ENCODE measurements at regions not wholly inside any gene's neighbourhood (a gene's known extent, or its start where the extent isn't known, plus 50 kb on each side); places are given as distances from the start of the nearest gene placed in this dataset.

DNA sequence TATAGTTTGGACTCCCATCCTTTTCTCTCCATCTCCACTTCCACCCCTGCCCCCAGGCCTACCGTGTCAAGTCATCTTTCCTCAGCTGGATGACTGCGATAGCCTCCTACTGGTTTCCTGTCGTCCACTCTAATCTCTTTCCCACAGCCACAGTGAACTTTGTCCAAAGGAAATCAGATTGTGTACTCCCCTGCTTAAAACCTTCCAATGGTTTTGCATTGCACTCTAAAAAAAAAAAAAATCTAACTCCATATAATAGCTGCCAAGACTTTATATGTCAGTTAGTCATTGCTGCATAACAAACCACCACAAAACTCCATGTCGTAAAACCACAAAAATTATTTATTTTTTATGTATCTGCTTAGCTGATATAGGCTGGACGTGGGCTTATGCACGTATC, 160.2 kb upstream of the CCDC68 start:
- DNase-seq, result no peak

DNA sequence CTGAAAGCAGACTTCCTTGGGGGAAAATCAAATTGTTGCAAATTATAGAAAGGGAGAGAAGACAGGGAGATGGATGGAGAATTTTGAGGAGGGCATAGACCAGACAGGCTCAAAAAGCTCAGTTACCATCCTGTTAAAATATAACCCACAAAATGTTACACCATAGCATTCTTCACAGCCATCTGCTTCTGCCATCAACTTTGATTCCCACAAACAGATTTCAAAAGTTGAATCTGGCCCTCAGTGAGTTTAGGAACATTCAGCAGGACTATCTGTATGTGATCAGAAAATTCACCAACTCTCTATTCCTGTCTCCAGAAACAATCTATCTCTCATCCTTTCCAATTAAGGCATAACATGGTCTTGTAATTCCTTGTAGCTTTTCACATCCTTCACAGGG, 159.8 kb upstream of the CCDC68 start:
- no peak for DNase-seq

DNA sequence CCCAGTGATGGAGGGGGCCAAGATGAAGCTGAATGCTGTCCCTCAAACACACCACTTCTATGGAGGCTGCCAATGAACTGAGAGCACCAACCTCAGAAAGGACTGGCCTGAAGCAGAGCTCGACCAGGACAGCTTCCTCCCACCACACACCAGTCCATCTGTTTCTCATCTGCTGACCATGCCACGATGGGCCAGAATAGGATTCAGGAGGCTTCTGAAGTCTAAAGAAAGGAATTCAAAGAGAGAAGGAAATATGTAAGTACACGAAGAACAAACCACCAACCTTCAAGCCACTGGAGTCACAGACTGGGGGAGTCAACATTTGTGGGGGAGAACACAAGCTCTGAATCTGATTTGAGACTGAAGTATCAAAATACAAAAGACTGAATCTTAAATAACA, 157.6 kb upstream of the CCDC68 start:
- DNase-seq, result no peak

DNA sequence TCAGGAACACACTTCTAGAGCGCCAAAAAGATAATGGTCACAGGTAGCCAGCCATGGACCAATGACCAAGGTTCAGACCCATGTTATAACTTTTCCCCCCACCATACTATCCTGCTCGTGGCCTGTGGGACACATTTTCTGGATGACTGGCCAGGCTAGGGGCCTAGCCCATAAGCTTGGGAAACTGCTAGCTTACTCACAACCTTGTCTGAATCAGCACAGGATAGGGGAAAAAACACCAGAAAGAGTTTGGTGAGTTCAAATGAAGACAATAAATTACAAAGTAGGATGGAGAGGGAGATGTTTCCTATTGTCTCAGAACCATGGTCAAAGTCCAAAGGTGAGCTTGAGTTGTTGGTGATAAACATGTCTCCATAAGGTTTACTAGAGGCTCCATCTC, 156.3 kb upstream of the CCDC68 start:
- DNase-seq, result no peak

DNA sequence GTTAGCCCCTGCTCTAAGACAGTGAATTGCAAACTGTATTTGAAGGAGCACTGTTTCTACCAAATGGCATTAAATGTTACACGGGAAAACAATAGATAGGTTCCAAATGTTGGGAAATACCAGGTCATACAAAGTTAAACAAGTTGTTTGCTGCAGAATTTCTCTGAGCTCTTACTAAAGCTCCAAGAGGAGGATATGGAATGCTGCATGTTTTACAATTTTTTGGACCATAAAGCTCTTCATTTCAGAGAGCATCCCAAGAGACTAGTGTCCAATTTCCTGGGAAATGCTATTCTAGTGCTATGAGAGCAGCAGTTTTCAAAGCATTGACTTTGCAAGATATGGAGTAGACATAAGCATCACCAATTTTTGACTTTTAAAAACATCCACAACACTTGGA, 155.6 kb upstream of the CCDC68 start:
- DNase-seq, result no peak

DNA sequence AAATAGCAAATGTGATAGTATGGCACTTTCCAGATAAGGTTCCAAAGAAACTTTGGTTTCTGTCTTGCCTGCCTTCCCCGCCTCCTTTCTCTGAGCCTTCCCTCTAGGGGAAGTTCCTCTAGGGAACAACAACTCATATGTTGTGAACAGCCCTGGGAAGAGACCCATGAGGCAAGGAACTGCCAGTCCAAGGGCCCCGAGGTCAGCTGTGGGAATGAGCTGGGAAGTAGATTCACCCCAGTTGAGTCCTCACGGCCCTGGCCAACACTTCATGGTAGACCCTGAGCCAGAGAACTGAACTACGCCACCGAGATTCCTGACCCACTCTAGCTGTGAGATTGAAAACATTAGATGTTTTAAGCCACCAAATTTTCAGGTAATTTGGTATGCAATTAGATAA, 154.5 kb upstream of the CCDC68 start:
- DNase-seq, result no peak

DNA sequence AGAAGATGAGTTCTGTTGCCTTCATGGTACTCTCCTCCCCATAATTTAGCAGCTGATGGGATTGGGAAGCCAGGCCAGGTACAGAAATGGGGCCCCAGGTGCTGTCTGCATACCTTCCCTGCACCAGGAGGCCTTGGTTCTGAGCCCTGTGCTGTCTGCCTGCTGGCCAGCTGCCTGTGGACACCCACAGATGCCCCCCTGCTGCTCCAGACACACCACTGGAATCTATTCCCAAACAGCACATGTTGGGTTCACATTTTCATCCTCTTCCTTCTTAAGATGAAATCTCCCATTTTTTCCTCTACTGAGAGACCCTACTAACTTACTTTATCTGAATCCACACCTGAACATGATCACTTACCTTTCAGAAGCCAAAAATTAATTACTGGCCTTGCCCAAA, 152.0 kb upstream of the CCDC68 start:
- no peak for DNase-seq

DNA sequence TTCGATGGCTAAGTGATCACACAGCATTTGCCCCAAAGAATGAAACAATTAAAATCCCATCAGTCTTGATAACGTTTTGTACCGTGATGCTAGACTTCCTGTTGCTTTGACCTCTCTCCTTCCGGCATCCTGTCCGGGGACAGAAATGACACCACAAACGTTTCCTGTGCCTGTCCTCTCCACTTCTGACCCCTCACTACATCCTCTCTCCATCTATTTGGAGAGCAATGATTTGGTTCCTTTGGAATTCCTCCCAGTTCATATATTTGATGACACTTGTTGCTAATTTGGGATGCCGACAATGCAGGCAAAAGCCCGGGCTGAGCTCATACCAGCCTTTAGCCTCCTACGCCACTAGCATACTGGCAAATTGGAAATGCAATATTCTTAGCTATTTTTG, 151.2 kb upstream of the CCDC68 start:
- DNase-seq, result no peak

DNA sequence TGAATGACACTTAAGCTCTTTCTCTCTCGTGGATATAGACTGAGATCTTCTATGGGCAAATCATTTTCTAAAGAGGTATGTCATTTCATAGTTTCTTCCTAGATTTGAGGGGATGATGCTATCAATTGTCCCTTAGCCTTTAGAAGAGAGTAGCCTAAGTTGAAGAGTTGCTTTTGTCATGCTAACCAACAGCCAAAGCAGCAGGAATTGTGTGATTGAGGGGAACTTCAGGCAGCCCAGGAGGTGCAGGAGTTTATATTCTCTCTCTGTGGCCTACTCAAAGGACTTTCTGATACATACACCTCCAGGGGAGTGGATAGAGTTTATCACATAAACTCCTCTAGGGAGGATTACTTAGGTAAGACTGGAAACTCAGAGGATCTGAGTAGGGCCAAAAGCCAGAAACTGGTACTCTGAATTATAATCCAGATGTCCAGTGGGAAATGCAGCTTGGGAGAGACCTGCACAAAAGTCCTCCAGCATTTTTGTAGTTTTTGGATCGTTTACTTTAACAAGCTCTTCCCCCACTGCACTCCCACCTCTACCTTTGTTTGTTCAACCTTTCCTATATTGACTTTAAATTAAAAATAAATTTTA, 150.7 kb upstream of the CCDC68 start:
- no peak for DNase-seq

DNA sequence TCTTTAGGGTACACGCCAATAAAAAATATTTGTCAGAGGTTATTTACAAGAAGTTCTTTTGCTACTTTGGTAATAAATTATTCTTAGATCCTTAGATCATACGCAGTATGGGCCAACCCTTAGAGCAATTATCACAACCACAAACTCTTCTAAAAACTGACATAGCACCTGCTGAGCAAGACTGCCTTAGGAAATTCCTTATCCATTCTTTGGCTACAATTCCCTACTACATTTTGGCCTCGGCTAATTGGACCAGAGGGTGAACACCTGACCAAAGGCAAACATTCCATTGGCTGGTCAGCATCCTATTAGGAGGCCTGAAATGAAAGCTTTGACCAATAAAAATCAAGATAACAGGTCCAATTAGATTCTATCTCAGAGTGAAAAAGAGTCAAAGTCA, 147.6 kb upstream of the CCDC68 start:
- DNase-seq, result no peak

DNA sequence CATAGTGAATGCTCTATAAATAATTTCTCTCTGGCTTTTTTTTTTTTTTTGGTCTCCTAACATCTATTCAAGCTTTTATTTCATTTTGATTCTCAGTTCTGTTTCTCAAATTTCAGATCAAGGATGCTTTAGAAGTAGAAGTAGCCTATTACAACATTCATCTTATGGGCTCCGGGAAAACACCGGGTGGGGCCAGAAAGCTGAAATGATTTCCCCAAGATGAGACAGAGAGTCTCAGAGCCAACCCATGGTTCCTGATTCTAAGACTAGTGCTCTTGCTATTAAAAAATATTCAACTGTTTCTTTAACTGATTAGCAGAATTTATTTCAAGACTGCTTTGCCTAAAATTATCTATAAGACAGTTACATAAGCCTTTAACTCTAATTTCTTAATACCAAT, 147.2 kb upstream of the CCDC68 start:
- no peak for DNase-seq

DNA sequence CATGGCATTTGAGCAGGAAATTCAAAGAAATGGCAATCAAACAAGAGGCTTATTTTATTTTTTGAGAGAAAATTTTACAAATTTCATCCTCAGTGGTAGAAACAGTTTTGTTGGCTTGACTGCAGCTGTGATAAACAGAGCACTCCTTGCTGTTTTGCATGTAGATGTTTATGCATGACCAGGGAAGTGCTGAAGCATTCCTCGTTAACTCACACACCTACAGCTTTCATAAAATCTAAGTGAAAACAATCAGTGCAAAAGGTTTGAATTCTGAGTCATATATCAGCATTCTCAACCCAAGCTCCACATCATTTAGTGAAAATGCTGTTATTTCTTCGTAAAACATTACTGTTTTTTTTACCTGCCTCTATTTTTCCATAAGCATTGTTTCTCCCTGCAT, 146.6 kb upstream of the CCDC68 start:
- DNase-seq, result no peak

DNA sequence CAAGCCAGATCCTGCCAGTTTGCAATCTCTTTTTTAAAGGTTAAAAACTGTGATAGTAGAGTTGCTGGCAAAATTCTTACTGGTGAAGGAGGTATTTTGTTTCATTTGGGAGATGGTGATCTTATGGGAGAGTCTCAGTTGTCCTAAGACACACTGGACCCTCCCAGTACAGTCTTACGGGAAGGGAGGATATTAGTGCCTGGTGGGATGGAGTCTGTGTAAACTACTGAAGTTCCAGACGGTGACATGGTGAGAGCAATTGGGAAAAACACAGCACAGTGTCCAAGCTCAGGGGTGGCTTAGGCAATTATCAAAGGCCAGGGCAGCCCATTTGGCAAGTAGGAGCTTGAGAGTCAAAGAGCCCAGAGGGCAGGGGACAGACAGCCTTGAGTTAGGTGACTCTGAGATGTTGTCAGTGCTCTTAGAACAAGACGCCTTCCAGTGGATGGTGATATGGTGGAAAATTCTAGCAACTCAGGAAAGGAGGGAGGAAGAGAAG, 143.7 kb upstream of the CCDC68 start:
- DNase-seq, result no peak

DNA sequence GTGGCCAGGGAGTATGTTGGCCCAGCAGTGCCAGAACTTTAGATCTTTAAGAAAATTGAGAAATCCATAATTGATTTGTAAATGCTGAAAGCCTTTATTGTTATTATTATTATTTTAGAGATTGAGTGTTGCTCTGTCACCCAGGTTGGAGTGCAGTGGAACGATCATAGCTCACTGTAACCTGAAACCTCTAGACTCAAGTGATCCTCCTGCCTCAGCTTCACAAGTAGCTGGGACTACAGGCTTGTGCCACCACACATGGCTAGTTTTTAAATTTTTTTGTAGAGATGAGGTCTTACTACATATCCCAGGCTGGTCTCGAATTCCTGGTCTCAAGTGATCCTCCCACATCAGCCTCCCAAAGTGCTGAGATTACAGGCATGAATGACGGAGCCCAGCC, 143.2 kb upstream of the CCDC68 start:
- no peak for DNase-seq

DNA sequence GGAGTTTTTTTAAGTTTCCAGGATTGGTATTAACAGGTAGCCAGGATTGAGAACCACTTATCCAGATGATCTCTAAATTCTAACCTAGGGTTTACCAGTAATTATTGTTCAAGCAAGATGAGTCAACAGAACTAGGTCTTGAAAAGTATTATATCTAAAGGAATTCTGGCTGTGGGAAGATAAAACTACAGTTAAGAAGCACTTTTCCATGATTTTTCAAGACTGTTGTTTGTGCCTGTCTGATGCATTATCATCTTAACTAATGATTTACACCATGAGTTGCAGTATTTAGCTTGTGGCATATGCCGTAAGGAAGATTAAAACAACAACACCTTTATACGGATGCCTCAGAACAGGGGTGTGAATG, 142.2 kb upstream of the CCDC68 start:
- no peak for DNase-seq

DNA sequence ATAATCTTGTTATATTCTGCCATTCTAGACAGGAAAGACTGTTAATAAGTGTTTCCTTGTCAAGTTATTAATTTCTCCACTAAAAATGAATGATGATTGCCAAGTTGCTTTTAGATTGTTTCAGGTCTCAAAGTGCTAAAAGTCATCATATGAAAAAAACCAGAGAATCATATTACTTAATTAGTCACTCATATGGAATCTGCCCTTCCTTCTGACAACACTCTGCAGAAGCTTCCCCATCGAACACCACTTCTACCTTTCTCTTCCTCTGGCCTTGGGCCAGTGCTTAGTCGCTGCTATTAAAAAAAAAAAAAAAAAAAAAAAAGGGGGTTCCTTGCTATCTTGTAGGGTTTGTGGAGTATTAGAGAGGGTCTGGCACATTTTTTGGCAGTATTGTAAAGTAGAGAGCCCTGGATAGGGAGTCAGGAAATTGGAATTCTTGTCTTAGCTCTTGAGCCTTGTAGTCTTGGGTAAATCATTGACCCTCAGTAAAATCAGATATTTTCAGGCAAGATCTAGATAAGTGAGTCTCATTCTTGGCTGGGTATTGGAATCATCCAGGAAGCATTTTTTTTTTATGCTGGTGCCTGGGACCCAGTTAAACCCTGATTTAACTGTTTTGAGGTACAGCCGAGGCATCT, 141.7 kb upstream of the CCDC68 start:
- DNase-seq, result no peak

DNA sequence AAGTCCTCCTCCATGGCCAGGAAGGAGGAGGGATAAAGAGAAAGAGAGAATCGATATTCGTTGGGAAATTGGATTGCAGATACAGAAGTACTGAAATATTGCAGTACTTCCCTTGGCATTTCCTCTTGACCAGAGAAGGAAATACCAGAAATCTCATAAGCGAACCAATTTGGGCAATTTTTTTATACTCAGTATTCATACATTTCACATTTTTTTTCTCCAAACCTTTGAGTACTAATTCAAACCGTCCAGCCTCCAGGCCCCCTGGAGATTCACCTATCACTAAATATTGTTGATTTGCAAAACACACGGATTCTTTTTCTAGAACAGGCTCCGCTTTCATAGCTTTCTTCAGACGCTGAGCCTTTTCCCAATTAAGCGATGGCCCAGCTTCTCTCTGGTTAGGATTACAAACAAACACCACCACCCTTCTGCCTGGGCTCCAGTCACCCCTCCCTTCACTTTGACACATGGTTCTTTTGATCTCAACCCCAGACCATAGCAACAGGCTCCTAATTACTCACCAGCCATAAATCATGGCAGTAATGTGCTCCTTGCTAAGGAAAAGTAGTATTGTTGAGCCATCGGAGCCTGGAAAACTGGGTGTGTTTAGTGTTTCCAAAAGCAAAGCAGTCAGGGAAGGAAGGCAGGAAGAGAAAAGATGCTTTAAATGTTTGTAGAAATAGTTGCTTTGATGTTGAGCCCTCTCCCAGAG, 138.4 kb upstream of the CCDC68 start:
- DNase-seq, result peak; percentile 31

DNA sequence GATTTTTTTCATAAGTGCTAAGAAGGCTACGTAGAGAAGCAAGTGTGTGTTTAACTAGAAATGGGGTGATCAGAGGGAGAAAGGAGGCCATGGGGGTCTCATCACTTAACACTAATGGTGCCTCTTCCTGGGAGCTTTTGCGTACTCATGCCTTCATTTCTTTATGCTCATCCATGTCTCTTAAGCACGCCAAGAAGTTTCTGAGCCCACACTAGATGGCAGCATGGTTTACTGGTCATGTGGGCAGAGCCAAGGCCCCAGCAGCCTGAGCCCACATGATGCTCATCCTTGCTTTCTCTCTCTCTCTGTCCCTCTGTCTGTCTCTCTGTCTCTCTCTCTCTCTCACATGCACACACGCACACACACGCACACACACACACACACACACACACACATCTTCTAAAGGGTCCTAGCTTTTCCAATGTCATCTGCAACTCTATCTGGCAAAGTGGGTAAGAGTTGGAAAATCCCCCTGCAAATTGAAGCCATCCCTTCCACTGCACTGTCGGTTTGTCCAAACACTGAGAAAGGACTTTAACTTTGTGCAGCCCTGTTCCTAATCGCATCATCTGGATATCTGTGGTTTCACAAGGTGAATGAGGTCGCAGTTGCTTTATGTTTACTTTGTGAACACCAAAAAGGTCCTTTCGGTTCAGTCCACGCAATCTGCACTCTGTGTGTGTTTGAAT, 137.1 kb upstream of the CCDC68 start:
- peak; percentile 46 for DNase-seq

DNA sequence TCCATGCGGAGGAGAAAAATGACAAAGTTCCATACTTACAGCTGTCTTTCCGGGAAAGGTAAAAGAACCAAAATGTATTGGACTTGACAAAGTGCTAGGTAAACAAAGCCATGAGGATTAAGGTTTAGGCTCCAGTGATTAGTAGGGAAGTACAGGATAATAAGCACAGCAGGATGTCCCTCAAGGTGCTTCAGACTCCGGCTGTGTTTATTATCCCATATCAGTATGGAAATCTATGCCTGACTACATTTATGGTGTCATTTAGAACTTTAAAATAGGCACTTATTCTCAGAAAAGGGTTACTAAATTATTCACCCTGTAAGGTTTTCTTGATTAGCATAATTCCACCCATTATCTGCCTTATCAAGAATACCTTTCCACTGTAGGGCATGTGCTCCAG, 136.3 kb upstream of the CCDC68 start:
- peak; percentile 50 for DNase-seq

DNA sequence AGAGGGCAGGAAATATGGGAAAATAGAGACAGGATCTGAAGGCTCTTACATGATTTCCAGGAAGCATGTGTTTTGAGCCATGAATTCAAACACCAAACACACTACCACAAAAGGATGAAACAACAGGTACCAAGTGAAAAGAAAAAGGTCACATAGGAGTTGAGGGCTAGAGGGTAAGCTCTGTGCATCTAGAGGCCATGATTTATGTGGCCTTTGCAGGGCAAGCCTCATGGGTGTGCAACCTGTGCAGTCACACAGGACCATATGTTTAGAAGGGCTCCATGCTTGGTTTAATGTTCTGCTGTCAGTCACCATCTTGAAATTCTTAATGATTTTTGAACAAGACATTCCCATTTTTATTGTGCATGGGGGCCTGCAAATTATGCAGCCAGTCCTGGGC, 134.5 kb upstream of the CCDC68 start:
- no peak for DNase-seq

DNA sequence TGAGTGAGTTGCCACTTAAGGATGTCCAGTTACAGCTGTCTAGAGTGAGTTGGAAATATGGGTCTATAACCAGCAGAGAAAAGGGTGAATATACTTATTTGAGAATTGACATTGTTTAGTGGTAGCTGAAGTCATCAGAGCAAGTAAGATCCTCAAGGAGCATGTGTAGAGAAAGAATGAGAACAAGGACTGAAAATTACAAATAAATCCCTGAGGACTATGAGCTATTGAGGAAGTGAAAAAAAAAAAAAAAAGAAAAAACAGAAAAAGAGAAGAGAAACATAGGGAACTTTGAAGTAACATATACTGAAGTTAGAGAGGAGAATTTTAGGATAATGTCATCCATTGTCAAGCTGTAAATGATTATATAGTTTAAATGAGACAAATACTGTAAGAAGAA, 134.0 kb upstream of the CCDC68 start:
- DNase-seq, result no peak

DNA sequence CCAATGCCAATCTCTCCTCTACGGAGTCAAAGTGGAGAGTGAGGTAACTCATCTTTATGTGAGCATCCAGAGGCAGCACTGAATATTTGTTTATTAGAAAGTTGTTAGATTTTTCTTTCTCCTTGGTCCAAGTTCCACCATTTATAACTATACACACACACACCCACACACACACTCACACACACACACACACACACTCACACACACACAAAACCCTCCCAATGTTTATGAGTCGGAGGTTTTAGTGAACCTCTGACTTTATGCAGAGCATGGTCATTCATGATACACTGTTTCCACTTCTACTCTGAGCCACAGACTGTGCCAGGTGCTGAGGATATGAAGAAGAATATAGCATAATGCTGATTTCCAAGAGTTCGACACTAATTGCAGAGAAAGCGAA, 132.9 kb upstream of the CCDC68 start:
- DNase-seq, result no peak

DNA sequence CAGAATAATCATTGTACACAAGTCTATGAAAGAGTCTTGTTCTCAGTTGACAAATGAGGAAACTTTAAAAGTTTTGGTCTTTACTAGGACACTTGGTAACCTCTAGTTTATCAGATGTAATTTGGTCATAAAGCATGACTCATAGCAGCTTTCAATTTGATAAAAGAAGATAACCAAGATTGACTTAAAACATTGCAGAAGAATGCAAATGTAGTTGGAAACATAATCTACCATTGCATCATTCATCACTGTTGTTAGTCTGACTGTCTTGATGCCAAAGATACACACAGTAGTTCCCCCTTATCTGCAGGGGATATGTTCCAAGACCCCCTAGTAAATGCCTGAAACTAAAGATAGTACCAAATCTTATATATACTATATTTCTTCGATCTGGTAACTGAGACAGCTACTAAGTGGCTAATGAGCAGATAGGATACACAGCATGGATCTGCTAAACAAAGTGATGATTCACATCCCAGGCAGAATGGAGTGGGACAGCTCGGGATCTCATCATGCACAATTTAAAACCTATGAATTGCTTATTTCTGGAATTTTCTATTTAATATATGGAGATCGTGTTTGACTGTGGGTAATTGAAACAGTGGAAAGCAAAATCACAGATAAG, 131.4 kb upstream of the CCDC68 start:
- no peak for DNase-seq

DNA sequence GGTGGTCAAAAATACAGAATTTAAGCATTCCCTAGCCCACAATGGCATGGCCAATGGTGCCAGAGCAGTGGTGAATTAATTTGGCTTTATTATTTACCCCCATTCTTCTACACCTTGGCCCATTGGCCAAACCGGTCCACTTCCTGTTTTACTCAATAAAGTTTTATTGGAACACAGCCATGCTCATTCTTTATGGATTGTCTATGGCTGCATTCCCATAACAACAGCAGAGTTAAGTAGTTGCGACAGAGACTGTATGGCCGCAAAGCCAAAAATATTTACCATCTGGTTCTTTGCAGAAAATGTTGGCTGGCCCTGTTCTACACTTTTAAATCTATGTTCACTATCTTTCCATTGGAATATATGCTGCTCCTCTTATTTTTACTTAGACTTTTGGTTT, 130.3 kb upstream of the CCDC68 start:
- no peak for DNase-seq
